ENCODE measurements at regions not wholly inside any gene's neighbourhood (a gene's known extent, or its start where the extent isn't known, plus 50 kb on each side); places are given as distances from the start of the nearest gene placed in this dataset.

GRCh38 chr5:94094793-94095441 lies 353.5 kb upstream of the POU5F2 start (continued):
- TF ChIP-seq ETS1 (IDR thresholded peaks at IDR 0.05) (no peak), EZH2phosphoT487 (IDR thresholded peaks at IDR 0.05; ENCODE audit: unreplicated experiment) (no peak), ZNF331 (CRISPR knock-in tag; IDR thresholded peaks at IDR 0.05; ENCODE audit: low read depth) (no peak), POLR2AphosphoS5 (IDR thresholded peaks at IDR 0.05; ENCODE audit: low read depth) (no peak), CREB1 (CRISPR knock-in tag; IDR thresholded peaks at IDR 0.05; ENCODE audit: low read depth) (no peak), CTCF (conservative IDR thresholded peaks at IDR 0.05; ENCODE audit: low read depth in 2 of 2) (no peak), NANOG (IDR thresholded peaks at IDR 0.05; ENCODE audit: borderline replicate concordance) (no peak), REST (IDR thresholded peaks at IDR 0.05; ENCODE audit: unreplicated experiment) (no peak)

- Mint-ChIP-seq H3K36me3 (ENCODE audit: low read depth) (no peaks in the 10 kb centered on the region; the same call in 2 of the 3 replicates), H3K9me3 (peaks cover 6% of the 10 kb centered on the region; the same call in 2 of the 3 replicates), H3K27ac (no peak overlapping the region), H3K4me1 (peaks cover 2% of the 10 kb centered on the region; the same call in 2 of the 3 replicates), H3K27me3 (ENCODE audit: insufficient read depth, low read depth, poor library complexity) (peaks cover 3% of the 10 kb centered on the region), H3K4me3 (no peak overlapping the region)
- H3K27me3 ChIP-seq (ENCODE audit: insufficient read depth): no peaks in the 10 kb centered on the region
- H3K4me1 ChIP-seq (ENCODE audit: insufficient read depth): no peaks in the 10 kb centered on the region
- DNase-seq (ENCODE audit: low spot score) (no peak), ATAC-seq (no peak)
- no peaks in the 10 kb centered on the region for H3K79me2 ChIP-seq (replicated peaks; ENCODE audit: insufficient read depth)
- no peaks in the 10 kb centered on the region for H4K20me1 ChIP-seq (replicated peaks; ENCODE audit: insufficient read depth)
- no peaks in the 10 kb centered on the region for H3F3A ChIP-seq (replicated peaks; ENCODE audit: low read depth)
- no peak overlapping the region for H3K4me3 ChIP-seq
- H3K9me2 ChIP-seq (ENCODE audit: insufficient read depth): no peaks in the 10 kb centered on the region; the same call in 1 of the 2 replicates
- H3K4me2 ChIP-seq: no peak overlapping the region
- no peak overlapping the region for H2AFZ ChIP-seq
- H3K27ac ChIP-seq (ENCODE audit: low read depth): no peak overlapping the region
- no peaks in the 10 kb centered on the region for H3K36me3 ChIP-seq (ENCODE audit: insufficient read depth)
- TF ChIP-seq ETS1 (IDR thresholded peaks at IDR 0.05) (no peak), STAT1 (IDR thresholded peaks at IDR 0.05; ENCODE audit: unreplicated experiment) (no peak), REST (IDR thresholded peaks at IDR 0.05; ENCODE audit: unreplicated experiment) (no peak), JUNB (IDR thresholded peaks at IDR 0.05; ENCODE audit: unreplicated experiment) (no peak), CREB1 (CRISPR knock-in tag; IDR thresholded peaks at IDR 0.05; ENCODE audit: low read depth) (no peak)
These were observed 351.9 kb upstream of the POU5F2 start for GRCh38 chr5:94093300-94093699.
